ENCODE measurements at regions not wholly inside any gene's neighbourhood (a gene's known extent, or its start where the extent isn't known, plus 50 kb on each side); places are given as distances from the start of the nearest gene placed in this dataset.

- no peak overlapping the region for H3K9ac ChIP-seq (ENCODE audit: low read length in 3 of 3)
- intact Hi-C loops (cut with DNase I), result no loop called here
- no peak for TF ChIP-seq CTCF (IDR thresholded peaks at IDR 0.05; ENCODE audit: borderline replicate concordance, extremely low read depth, insufficient read depth)
- no peaks in the 10 kb centered on the region for H3K27me3 ChIP-seq (ENCODE audit: control insufficient read depth, insufficient read depth, low read length)
- H3K27ac ChIP-seq (ENCODE audit: low read depth in 2 of 2, low read length in 2 of 2), result no peak overlapping the region
- DNase-seq (peak in 4 of 5 donors; percentile 53 to 67 (median 60)), FAIRE-seq (no peak)
- peaks cover 0 to 25% (median 0%) of the 10 kb centered on the region in 3 donors for H3K4me1 ChIP-seq (ENCODE audit: control insufficient read depth in 2 of 3, insufficient read depth in 2 of 3, low read depth in 1 of 3, low read length in 3 of 3)
- H3K4me3 ChIP-seq (ENCODE audit: low read length in 3 of 3), result no peak overlapping the region
- no peaks in the 10 kb centered on the region for H3K36me3 ChIP-seq (ENCODE audit: control insufficient read depth in 2 of 3, insufficient read depth in 3 of 3, low read length in 3 of 3)
- H3K9me3 ChIP-seq (ENCODE audit: control insufficient read depth in 2 of 3, insufficient read depth in 1 of 3, low read length in 3 of 3), result no peaks in the 10 kb centered on the region
These were observed 122.9 kb downstream of the METRNL start for GRCh38 chr17:83202002-83203000.

GRCh38 chr17:83203073-83203471 lies 123.7 kb downstream of the METRNL start:
- Histone ChIP-seq H3K27ac (ENCODE audit: low read depth in 2 of 2, low read length in 2 of 2) (no peak overlapping the region), H3K36me3 (ENCODE audit: control insufficient read depth in 2 of 3, insufficient read depth in 3 of 3, low read length in 3 of 3) (no peaks in the 10 kb centered on the region), H3K9ac (ENCODE audit: low read length in 3 of 3) (no peak overlapping the region), H3K9me3 (ENCODE audit: control insufficient read depth in 2 of 3, insufficient read depth in 1 of 3, low read length in 3 of 3) (no peaks in the 10 kb centered on the region), H3K4me3 (ENCODE audit: low read length in 3 of 3) (no peak overlapping the region), H3K27me3 (ENCODE audit: control insufficient read depth, insufficient read depth, low read length) (no peaks in the 10 kb centered on the region), H3K4me1 (ENCODE audit: control insufficient read depth in 2 of 3, insufficient read depth in 2 of 3, low read depth in 1 of 3, low read length in 3 of 3) (peaks cover 0 to 25% (median 0%) of the 10 kb centered on the region in 3 donors)
- intact Hi-C loops (cut with DNase I), result no loop called here
- no peak for TF ChIP-seq CTCF (IDR thresholded peaks at IDR 0.05; ENCODE audit: borderline replicate concordance, extremely low read depth, insufficient read depth)
- peak in 1 of 5 donors; percentile 87 for DNase-seq
- FAIRE-seq, result no peak

- no peaks in the 10 kb centered on the region for H3K36me3 ChIP-seq (ENCODE audit: control insufficient read depth in 2 of 3, insufficient read depth in 3 of 3, low read length in 3 of 3)
- peaks cover 0 to 23% (median 0%) of the 10 kb centered on the region in 3 donors for H3K4me1 ChIP-seq (ENCODE audit: control insufficient read depth in 2 of 3, insufficient read depth in 2 of 3, low read depth in 1 of 3, low read length in 3 of 3)
- DNase-seq, result peak in 1 of 5 donors; percentile 84
- H3K27me3 ChIP-seq (ENCODE audit: control insufficient read depth, insufficient read depth, low read length), result no peaks in the 10 kb centered on the region
- TF ChIP-seq CTCF (IDR thresholded peaks at IDR 0.05; ENCODE audit: borderline replicate concordance, extremely low read depth, insufficient read depth), result no peak
- H3K9me3 ChIP-seq (ENCODE audit: control insufficient read depth in 2 of 3, insufficient read depth in 1 of 3, low read length in 3 of 3), result no peaks in the 10 kb centered on the region
- H3K4me3 ChIP-seq (ENCODE audit: low read length in 3 of 3), result no peak overlapping the region
- FAIRE-seq, result no peak
- intact Hi-C loops (cut with DNase I), result no loop called here
- no peak overlapping the region for H3K27ac ChIP-seq (ENCODE audit: low read depth in 2 of 2, low read length in 2 of 2)
- no peak overlapping the region for H3K9ac ChIP-seq (ENCODE audit: low read length in 3 of 3)
These were observed 124.2 kb downstream of the METRNL start for GRCh38 chr17:83203472-83204221.
